K562 (cell line): ENCODE measurements at regions not wholly inside any gene's neighbourhood (a gene's known extent, or its start where the extent isn't known, plus 50 kb on each side); places are given as distances from the start of the nearest gene placed in this dataset.

Experiments
- ATAC-seq: fragments of 200-7000 bp; cut with Tn5 transposase; 3 replicates; pipeline ENCODE4 v1.9.1; 2020; ENCODE audit warnings: moderate library complexity
- BruUV-seq: library from RNA; stranded (reverse); fragments of 400-500 nt; replicated peaks from 2 replicates; lab custom pipeline; 2021; lab: Mats Ljungman, UMichigan
- CTCF ChIA-PET: fragments of 300-600 bp; formaldehyde crosslinking; extraction: SDS; loops from one replicate; lab custom pipeline; 2021; ENCODE audit warnings: low intra/inter-chr PET ratio; lab: Yijun Ruan, JAX
- POLR2A ChIA-PET: fragments of 300-600, 350-650 bp; sonication (Branson Sonifier 250); formaldehyde crosslinking; extraction: SDS; loops from one replicate; lab custom pipeline; 2021; ENCODE audit warnings: antibody characterized with exemption, inconsistent platforms; lab: Yijun Ruan, JAX
- DNase-seq, 4 experiments: peaks; one replicate each; pipeline versions ENCODE4 v3.0.0 to v3.0.0-alpha.2; 2011 to 2018; ENCODE audit warnings: low spot score in 3 of 4, mixed read lengths in 3 of 4; ENCODE audit errors: extremely low read depth in 1 of 4
- FAIRE-seq: peaks from 2 replicates; lab custom pipeline; 2011; peaks lifted over from hg19 to GRCh38; lab: Jason Lieb, UNC
- H2AFZ ChIP-seq: 2 replicates; pipeline ENCODE4 v1.6.0; 2011; ENCODE audit warnings: low read depth, low read length, control low read depth, inconsistent platforms
- H3K27ac ChIP-seq: fragments of 200-600 bp; 3 replicates; pipeline ENCODE4 v1.8.0; 2011; ENCODE audit warnings: low read depth, mild to moderate bottlenecking, control low read depth, inconsistent platforms, low read length, moderate library complexity, mixed read lengths; ENCODE audit errors: extremely low read depth
- H3K27me3 ChIP-seq, 2 experiments: fragments of 300-600 bp in 1 of 2; 2 replicates in 1 of 2; 3 replicates in 1 of 2; pipeline versions ENCODE4 v1.6.0 to v1.8.0; 2011; ENCODE audit warnings: inconsistent platforms in 2 of 2, low read length in 2 of 2, mild to moderate bottlenecking in 1 of 2, mixed read lengths in 1 of 2, moderate library complexity in 1 of 2; ENCODE audit not compliant: control insufficient read depth in 2 of 2, insufficient read depth in 2 of 2
- H3K36me3 ChIP-seq: fragments of 300-600 bp; 3 replicates; pipeline ENCODE4 v1.8.0; 2011; ENCODE audit warnings: mild to moderate bottlenecking, low read length, inconsistent platforms; ENCODE audit not compliant: control insufficient read depth, insufficient read depth
- H3K4me1 ChIP-seq, 2 experiments: fragments of 200-600 bp in 1 of 2; replicated peaks in 1 of 2; 2 replicates in 1 of 2; 3 replicates in 1 of 2; pipeline versions ENCODE4 v1.5.1 to v1.8.0; 2011; ENCODE audit warnings: inconsistent platforms in 2 of 2, low read length in 2 of 2, mild to moderate bottlenecking in 1 of 2, mixed read lengths in 1 of 2, moderate library complexity in 1 of 2; ENCODE audit not compliant: control insufficient read depth in 2 of 2, insufficient read depth in 2 of 2
- H3K4me2 ChIP-seq: 2 replicates; pipeline ENCODE4 v1.6.1; 2011; ENCODE audit warnings: low read length, control low read depth, inconsistent platforms, mixed read lengths; ENCODE audit not compliant: insufficient read depth
- H3K4me3 ChIP-seq: fragments of 200-600 bp; sonication (generic), shearing (Covaris generic); 2 replicates; pipeline ENCODE4 v1.5.1; 2016; ENCODE audit warnings: control low read depth, inconsistent platforms
- H3K79me2 ChIP-seq: fragments of 200-600 bp; 3 replicates; pipeline ENCODE4 v1.8.0; 2011; ENCODE audit warnings: low read length, inconsistent platforms; ENCODE audit not compliant: control insufficient read depth, insufficient read depth
- H3K9ac ChIP-seq, 2 experiments: 2 replicates each; pipeline versions ENCODE4 v1.6.0 to v1.6.1; 2011; ENCODE audit warnings: low read depth in 2 of 2, low read length in 2 of 2, control low read depth in 1 of 2, inconsistent platforms in 1 of 2, mild to moderate bottlenecking in 1 of 2, mixed read lengths in 1 of 2; ENCODE audit not compliant: insufficient read depth in 1 of 2
- H3K9me1 ChIP-seq: one replicate; pipeline ENCODE4 v1.6.0; 2011; ENCODE audit warnings: inconsistent platforms, mild to moderate bottlenecking, low read length, moderate library complexity; ENCODE audit not compliant: control insufficient read depth, insufficient read depth
- H3K9me3 ChIP-seq: replicated peaks from 2 replicates; pipeline ENCODE4 v1.5.1; 2011; ENCODE audit warnings: low read depth, low read length, inconsistent platforms; ENCODE audit not compliant: control insufficient read depth, insufficient read depth
- H4K20me1 ChIP-seq: replicated peaks from 2 replicates; pipeline ENCODE4 v1.6.1; 2011; ENCODE audit warnings: low read length, inconsistent platforms, mixed read lengths; ENCODE audit not compliant: control insufficient read depth, insufficient read depth
- CREM ChIP-seq: IDR thresholded peaks from 2 replicates; pipeline ENCODE4 v1.6.1; 2014; ENCODE audit warnings: antibody characterized with exemption, low read depth
- GABPB1 ChIP-seq: sonication (generic); formaldehyde crosslinking; IDR thresholded peaks from 2 replicates; pipeline ENCODE4 v1.8.0; 2022; ENCODE audit warnings: mild to moderate bottlenecking, missing genetic modification reagents
- GATAD2B ChIP-seq: fragments of 450-650 bp; IDR thresholded peaks from 2 replicates; pipeline ENCODE4 v1.6.1; 2017; ENCODE audit warnings: mild to moderate bottlenecking, borderline replicate concordance
- GTF2E2 ChIP-seq: fragments of 200-800 bp; sonication (Bioruptor generic); IDR thresholded peaks from 2 replicates; pipeline ENCODE4 v1.6.1; 2016; ENCODE audit warnings: missing genetic modification characterization, missing compliant biosample characterization
- IRF2 ChIP-seq: sonication (generic); formaldehyde crosslinking; IDR thresholded peaks from 2 replicates; pipeline ENCODE4 v1.8.1; 2022; ENCODE audit warnings: mild to moderate bottlenecking, missing genetic modification reagents
- JUN ChIP-seq, 2 experiments: sonication (generic) in 1 of 2; formaldehyde crosslinking in 1 of 2; IDR thresholded peaks; 2 replicates each; pipeline versions ENCODE4 v1.6.1 to v1.8.0; 2012 to 2022; ENCODE audit warnings: borderline replicate concordance in 2 of 2, mild to moderate bottlenecking in 2 of 2, improper control_type of control experiment in 1 of 2, low read depth in 1 of 2, low read length in 1 of 2, missing genetic modification reagents in 1 of 2
- MIER1 ChIP-seq: fragments of 450-650 bp; IDR thresholded peaks from 2 replicates; pipeline ENCODE4 v1.6.1; 2016; ENCODE audit warnings: antibody characterized with exemption, mild to moderate bottlenecking, low read depth
- PRPF4 ChIP-seq: fragments of 200-400 bp; formaldehyde crosslinking; IDR thresholded peaks from one replicate; pipeline ENCODE4 v1.6.1; 2017; ENCODE audit warnings: low read length, low read depth, mild to moderate bottlenecking; ENCODE audit not compliant: insufficient read depth, poor library complexity, severe bottlenecking
- PYGO2 ChIP-seq: fragments of 450-650 bp; IDR thresholded peaks from 2 replicates; pipeline ENCODE4 v1.6.1; 2016; ENCODE audit warnings: mild to moderate bottlenecking, missing genetic modification characterization, moderate library complexity, missing compliant biosample characterization
- RBM34 ChIP-seq: fragments of 200-400 bp; formaldehyde crosslinking; IDR thresholded peaks from 2 replicates; pipeline ENCODE4 v1.6.1; 2018; ENCODE audit warnings: low read length, borderline replicate concordance; ENCODE audit not compliant: insufficient read depth
- SMAD2 ChIP-seq: fragments of 150-350 bp; IDR thresholded peaks from 2 replicates; pipeline ENCODE4 v1.6.1; 2014; ENCODE audit warnings: low read depth, mild to moderate bottlenecking, low read length
- ZNF253 ChIP-seq: fragments of 250-450 bp; sonication (Bioruptor Pico); conservative IDR thresholded peaks from 2 replicates; pipeline ENCODE4 v1.6.1; 2021; ENCODE audit warnings: mild to moderate bottlenecking
- WGBS: fragments of 100-300 bp; shearing (Covaris generic); methylation state at CpG from one replicate; pipeline ENCODE4 v1.1.6; 2016; ENCODE audit warnings: low coverage, mixed read lengths; ENCODE audit not compliant: insufficient coverage; ENCODE audit errors: missing lambda C conversion rate; 5-methylcytosine and 5-hydroxymethylcytosine counted together
- in situ Hi-C: fragments of 300-500 bp; cut with MboI; formaldehyde crosslinking; loops from 4 replicates; pipeline ENCODE4 v1.15.0; 2018; ENCODE audit warnings: inconsistent platforms, mixed read lengths
- intact Hi-C: fragments of 100-400 bp; cut with micrococcal nuclease; formaldehyde crosslinking; loops from 2 replicates; pipeline ENCODE4 v1.14.2; 2022

GRCh38 chr12:76711241-76711640, 52.7 kb upstream of the ZDHHC17 start:
- FAIRE-seq = no peak
- no peaks in the 10 kb centered on the region for H4K20me1 ChIP-seq
- intact Hi-C loops = no loop called here
- H3K9me3 ChIP-seq = no peaks in the 10 kb centered on the region
- in situ Hi-C loops = no loop called here
- H3K79me2 ChIP-seq = no peaks in the 10 kb centered on the region
- H2AFZ ChIP-seq = no peak overlapping the region
- no peak overlapping the region for H3K9ac ChIP-seq
- H3K4me2 ChIP-seq = no peak overlapping the region
- H3K36me3 ChIP-seq = no peaks in the 10 kb centered on the region
- TF ChIP-seq SMAD2 = no peak
- TF ChIP-seq PRPF4 = no peak
- no peak for TF ChIP-seq CREM
- no peak for TF ChIP-seq JUN (IDR thresholded peaks at IDR 0.05; ENCODE audit: borderline replicate concordance, low read depth, low read length)
- no peak for TF ChIP-seq JUN (CRISPR knock-in tag; IDR thresholded peaks at IDR 0.05; ENCODE audit: borderline replicate concordance)
- TF ChIP-seq GABPB1 (CRISPR knock-in tag) = no peak
- TF ChIP-seq RBM34 = no peak
- TF ChIP-seq PYGO2 = no peak
- TF ChIP-seq IRF2 (CRISPR knock-in tag) = no peak
- TF ChIP-seq ZNF253 (CRISPR knock-in tag) = no peak
- TF ChIP-seq GTF2E2 (tag) = no peak
- TF ChIP-seq GATAD2B = no peak
- no peak for TF ChIP-seq MIER1
- no peak for ATAC-seq
- no peak overlapping the region for H3K27ac ChIP-seq
- CTCF ChIA-PET = no interaction called here
- no peak for DNase-seq
- no peaks in the 10 kb centered on the region for H3K9me1 ChIP-seq
- WGBS = 0% methylated on average over 3 of the region's 3 CpGs
- H3K27me3 ChIP-seq = no peaks in the 10 kb centered on the region
- POLR2A ChIA-PET = no interaction called here
- H3K4me3 ChIP-seq = no peak overlapping the region
- no TSS peak for BruUV-seq
- no peaks in the 10 kb centered on the region for H3K4me1 ChIP-seq
